Suppressor macrophage (primary cell): ENCODE measurements at regions not wholly inside any gene's neighbourhood (a gene's known extent, or its start where the extent isn't known, plus 50 kb on each side); places are given as distances from the start of the nearest gene placed in this dataset.
"Not testable (repeated sequence)": the region's sequence is repeated elsewhere in the genome, so short reads cannot be mapped to it uniquely, and the experiment has no call there.

ENCODE experiments used
- DNase-seq, 4 experiments: peaks; one replicate each; pipeline ENCODE4 v3.0.0-alpha.2; 2020 to 2022

- no peak for DNase-seq
Observed at GRCh38 chr12:34198924-34199323, 176.6 kb downstream of the ALG10 start.

DNA sequence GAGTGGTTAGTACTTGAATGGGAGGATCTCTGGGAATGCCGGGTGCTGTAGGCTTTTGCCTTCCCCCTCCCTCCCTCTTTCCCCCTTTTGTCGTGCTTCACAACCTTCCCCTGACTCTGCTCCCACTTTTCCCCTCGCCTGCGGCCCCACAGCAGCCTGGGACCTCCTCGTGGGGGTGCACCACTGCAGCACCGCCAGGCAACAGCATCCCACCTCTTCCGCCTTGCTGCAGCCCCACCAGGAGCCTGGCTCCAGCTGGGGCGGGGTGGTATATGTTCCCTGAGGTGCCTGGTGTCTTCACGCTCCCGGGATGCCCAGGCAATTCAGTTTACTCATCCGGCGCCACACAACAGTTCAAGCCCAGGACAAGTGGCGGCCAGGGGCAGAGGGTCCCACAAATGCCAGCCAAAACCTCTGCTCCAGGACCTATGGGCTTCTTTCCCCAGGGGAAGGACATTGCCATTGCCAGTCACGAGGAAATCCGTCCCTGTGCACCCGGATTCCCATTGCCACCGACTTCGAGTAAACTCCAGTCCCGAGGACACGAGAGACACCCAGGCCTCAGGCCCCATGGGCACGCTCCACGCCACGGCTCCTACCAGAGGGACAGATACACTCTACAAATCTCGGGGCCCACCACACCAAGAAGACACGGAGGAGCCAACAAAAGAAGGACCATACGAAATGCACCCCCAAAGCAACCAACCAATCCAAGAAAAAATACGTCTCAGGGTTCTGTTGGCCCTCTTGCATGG, 181.7 kb downstream of the ALG10 start:
- no peak for DNase-seq

GRCh38 chr12:34204830-34205285, 182.6 kb downstream of the ALG10 start:
- no peak for DNase-seq

GRCh38 chr12:34205401-34205800, 183.1 kb downstream of the ALG10 start:
- no peak for DNase-seq

DNA sequence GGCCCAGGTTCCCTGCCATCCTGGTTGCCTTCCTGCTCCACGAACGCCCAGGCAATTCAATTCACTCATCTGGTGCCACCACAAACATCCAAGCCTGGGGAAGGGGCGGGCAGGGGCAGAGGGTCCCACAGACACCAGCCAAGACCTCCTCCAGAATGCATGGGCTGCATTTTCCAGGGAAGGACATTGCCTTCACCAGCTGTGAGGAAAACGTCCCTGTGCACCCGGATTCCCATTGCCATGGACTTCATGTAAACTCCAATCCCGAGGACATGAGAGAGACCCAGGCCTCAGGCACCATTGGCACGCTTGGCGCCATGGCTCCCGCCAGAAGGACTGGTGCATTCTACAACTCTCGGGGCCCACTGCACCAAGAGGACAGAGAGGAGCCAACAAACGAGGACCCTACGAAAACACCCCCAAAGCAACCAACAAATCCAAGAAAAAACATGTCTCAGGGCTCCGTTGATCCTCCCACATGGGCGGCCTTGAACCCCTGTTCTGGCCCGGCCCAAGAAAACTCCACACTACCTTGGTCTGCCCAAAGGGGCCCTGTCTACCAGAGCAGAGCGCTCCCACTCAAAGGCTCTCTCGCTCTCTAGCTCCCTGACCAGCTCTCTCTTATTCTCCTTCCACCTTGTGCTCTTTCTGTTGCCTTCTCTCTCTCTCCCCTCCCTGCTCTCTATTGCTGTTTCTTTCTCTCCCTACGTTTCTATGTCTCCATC, 183.9 kb downstream of the ALG10 start:
- no peak for DNase-seq

GRCh38 chr12:34207858-34208257, 185.6 kb downstream of the ALG10 start:
- DNase-seq: no peak

DNA sequence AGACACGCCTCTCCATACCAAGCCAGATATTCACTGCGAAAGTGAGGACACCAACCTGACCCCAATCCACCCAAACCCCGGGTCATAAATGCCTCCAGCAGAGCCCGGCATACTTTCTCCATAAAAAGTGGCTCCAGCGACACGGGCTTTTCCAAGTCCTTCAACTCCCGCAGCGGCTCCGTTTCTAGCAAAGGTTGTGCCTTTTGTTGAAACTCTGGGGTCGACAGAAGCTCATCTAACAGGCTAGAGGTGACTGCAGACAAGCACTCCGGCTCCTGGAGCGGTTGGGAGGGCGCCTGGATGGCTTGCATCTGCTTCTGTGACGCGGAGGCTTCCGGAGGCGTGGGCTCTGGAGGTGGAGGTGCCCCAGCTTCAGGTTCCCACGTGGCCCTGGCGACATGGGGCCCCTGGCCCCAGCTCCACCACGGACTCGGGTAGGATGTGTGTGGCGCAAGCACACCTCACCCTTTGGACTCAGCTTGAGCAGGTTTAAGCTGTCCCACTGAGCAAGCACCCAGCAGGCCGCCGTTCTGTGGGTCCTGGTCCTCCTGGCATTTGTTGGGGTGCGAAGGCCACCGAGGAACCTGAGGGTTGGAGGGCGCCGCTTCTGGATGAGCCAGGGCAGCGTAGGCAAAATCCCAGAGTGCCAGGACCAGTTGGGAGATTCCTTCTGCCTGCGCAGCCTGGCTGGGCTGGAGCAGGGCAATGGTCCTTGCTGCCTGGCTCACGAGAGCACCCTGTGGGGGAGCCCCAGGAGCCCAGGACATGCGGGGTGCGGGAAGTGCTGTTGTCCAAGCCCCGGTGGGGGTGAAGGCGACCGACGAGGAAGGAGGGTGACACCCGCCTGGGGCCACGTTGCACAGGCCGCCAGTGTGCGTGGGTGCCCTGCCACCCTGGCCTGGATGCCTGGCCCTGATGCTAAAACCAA, 186.3 kb downstream of the ALG10 start:
- DNase-seq: no peak

GRCh38 chr12:34209259-34209835, 187.1 kb downstream of the ALG10 start:
- no peak for DNase-seq

- no peak for DNase-seq
Observed at GRCh38 chr12:34210183-34210582, 187.9 kb downstream of the ALG10 start.

- no peak for DNase-seq
Observed at GRCh38 chr12:34210689-34211530, 188.6 kb downstream of the ALG10 start.

- no peak for DNase-seq
Observed at GRCh38 chr12:34212651-34213050, 190.4 kb downstream of the ALG10 start.

- DNase-seq: peak in 3 of 4 experiments; percentile 15 to 50 (median 42)
Observed at GRCh38 chr12:34214011-34214410, 191.7 kb downstream of the ALG10 start.

DNA sequence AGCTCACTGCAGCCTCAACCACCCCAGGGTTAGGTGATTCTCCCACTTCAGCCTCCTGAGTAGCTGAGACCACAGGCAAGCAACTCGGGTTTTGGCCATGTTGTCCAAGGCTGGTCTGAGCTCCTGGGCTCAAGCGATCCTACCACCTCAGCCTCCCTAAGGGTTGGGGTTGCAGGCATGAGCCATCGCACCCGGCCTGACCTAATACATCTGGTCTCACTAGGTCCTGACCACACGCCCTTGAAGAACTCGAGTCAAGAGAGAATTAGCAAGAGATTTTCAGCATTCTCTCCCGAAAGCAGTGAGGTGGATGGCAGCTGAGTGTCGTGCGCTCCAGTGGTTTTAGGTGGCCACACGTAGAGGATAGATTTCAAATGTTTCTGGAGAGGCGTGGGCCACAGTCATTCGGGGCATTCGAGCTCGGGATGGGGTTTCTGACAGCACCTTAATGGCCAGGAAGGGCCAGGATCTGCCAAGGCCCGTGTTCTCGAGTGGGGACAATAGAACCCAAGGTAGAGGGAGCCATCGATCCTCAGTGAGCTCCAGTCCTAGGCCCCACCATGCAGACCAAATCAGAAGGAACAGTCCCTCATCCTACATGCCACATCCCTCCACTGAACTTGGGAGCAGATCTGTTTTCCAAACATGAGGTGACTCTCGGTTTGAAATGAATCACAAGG, 193.1 kb downstream of the ALG10 start:
- DNase-seq: no peak

DNA sequence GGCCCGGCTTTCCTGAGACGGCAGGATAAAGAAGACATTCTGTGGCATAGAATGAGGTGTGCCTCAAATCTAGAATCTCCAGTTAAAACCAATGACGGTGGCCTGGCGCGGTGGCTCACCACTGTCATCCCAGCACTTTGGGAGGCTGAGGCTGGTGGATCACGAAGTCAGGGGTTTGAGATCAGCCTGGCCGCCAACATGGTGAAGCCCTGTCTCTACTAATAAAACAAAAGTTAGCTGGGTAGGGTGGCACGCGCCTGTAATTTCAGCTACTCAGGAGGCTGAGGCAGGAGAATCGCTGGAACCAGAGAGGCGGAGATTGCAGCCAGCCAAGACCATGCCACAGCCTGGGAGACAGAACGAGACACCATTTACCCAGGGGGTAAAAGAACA, 193.6 kb downstream of the ALG10 start:
- no peak for DNase-seq

- DNase-seq: no peak
Observed at GRCh38 chr12:34217660-34218059, 195.4 kb downstream of the ALG10 start.

DNA sequence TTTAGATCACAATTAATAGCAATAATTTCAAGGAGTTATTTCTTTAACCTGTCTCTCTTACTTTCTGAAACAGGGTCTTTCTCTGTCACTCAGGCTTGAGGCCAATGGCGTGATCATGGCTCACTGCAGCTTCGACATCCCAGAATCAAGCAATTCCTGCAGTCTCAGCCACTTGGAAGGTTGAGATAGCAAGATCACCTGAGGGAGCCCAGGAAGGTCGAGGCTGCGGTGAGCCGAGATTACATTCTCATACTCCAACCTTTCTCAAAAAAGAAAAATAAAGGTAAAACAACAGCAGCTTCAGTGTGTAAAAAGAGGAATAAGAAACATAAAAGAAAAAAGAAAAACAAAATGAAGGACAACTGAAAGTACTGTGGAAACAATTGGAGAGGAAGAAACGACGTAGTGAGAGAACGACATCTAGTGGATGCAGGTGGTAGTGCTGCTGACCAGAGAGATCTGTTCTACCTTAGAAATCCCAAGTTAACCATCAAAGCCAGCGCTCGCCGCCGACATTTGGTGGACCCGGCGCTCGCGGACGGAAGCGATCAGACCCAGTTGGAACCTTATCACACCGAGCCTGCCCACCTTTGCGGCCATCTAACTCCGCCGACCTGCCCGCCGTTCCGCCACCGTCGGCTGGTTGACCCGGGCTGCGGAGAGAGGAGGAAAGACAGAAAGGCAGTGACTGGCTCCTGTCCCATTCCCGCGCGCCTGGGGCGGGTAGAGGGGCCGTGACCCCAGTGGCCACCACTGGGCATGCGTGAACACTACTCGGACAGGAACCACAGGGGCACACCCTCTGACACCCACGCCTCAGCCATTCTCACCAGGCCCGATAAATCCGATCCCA, 196.1 kb downstream of the ALG10 start:
- DNase-seq: peak; percentile 75 to 87 (median 84)

GRCh38 chr12:34219046-34219770, 196.9 kb downstream of the ALG10 start:
- DNase-seq: peak in 1 of 4 experiments; percentile 3

GRCh38 chr12:34220079-34220478, 197.8 kb downstream of the ALG10 start:
- DNase-seq: not testable (repeated sequence)

DNA sequence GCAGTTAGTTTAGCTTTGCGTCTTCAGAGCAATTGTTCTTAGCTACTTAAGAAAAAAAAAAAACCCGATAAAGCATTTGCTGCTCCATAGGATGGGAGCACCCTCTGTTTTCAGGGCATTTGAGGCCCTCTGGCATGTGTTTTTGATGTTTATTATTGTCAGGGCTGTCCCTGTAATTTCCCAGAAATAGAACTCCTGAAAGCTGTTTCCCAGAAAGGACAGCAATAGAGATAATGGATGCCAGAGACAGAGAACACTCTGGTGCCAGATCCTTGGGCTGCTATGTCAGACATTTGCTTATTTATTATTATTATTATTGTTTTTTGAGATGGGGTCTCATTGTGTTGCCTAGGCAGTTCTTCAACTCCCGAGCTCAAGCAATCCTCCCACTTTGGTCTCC, 201.3 kb downstream of the ALG10 start:
- no peak for DNase-seq
